ENCODE measurements at regions not wholly inside any gene's neighbourhood (a gene's known extent, or its start where the extent isn't known, plus 50 kb on each side); places are given as distances from the start of the nearest gene placed in this dataset.

- Histone ChIP-seq H3K4me1 (no peaks in the 10 kb centered on the region), H3K4me3 (ENCODE audit: low read depth, low read length) (no peak overlapping the region), H3K36me3 (no peaks in the 10 kb centered on the region), H3K27me3 (no peaks in the 10 kb centered on the region), H3K9me3 (no peaks in the 10 kb centered on the region)
- no peak for TF ChIP-seq CTCF (IDR thresholded peaks at IDR 0.05; ENCODE audit: low read depth, low read length)
- DNase-seq, result no peak
Measured at GRCh38 chr2:118611691-118612090, 235.8 kb downstream of the EN1 start.

- no peaks in the 10 kb centered on the region for H3K9me3 ChIP-seq
- TF ChIP-seq CTCF (IDR thresholded peaks at IDR 0.05; ENCODE audit: low read depth, low read length), result no peak
- H3K36me3 ChIP-seq, result no peaks in the 10 kb centered on the region
- H3K4me3 ChIP-seq (ENCODE audit: low read depth, low read length), result no peak overlapping the region
- no peak for DNase-seq
- H3K27me3 ChIP-seq, result no peaks in the 10 kb centered on the region
- H3K4me1 ChIP-seq, result no peaks in the 10 kb centered on the region
Measured at GRCh38 chr2:118609138-118609537, 238.3 kb downstream of the EN1 start.

DNA sequence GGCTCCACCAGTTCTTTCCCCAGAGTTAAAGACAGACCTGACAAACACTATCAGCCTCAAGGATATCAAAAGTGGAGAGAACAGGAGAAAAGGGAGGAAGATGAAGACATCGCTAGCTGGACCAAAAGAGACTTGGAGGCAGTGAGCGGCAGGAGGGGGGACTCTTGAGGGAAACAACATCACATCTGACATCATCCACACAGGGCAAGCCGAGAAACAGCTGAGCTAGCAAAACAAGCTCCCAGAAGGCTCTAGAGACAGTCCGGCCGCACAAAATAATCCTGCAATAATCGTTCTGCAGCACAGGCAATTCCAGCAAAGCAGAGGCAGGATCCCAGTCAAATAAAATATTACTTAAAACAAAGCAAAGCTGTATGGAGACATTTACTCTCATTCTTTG lies 239.8 kb downstream of the EN1 start:
- H3K27me3 ChIP-seq, result no peaks in the 10 kb centered on the region
- no peak for TF ChIP-seq CTCF (IDR thresholded peaks at IDR 0.05; ENCODE audit: low read depth, low read length)
- DNase-seq, result no peak
- H3K36me3 ChIP-seq, result no peaks in the 10 kb centered on the region
- no peaks in the 10 kb centered on the region for H3K9me3 ChIP-seq
- no peaks in the 10 kb centered on the region for H3K4me1 ChIP-seq
- no peak overlapping the region for H3K4me3 ChIP-seq (ENCODE audit: low read depth, low read length)

DNA sequence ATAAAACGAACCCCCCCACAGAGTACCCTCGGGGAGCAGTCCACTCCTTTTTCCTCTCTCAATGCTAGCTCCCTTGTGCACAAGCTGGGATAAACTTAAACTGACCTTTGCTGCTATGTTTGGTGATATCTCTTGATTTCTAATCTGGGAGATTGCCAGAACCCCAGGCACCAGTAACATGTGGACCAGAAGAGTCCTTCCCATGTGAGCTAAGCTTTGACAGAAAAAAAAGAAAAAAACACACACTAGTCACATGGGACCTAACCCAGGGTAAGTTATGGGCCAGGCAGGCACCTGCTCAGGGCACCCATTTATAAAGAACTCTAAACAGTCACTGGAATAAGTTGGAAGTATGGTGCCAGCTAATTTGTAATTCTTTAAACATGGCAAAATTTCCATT lies 242.6 kb downstream of the EN1 start:
- TF ChIP-seq CTCF (IDR thresholded peaks at IDR 0.05; ENCODE audit: low read depth, low read length), result no peak
- no peak for DNase-seq
- Histone ChIP-seq H3K36me3 (no peaks in the 10 kb centered on the region), H3K4me1 (no peaks in the 10 kb centered on the region), H3K4me3 (ENCODE audit: low read depth, low read length) (no peak overlapping the region), H3K9me3 (no peaks in the 10 kb centered on the region), H3K27me3 (no peaks in the 10 kb centered on the region)

GRCh38 chr2:118604371-118604770 lies 243.1 kb downstream of the EN1 start:
- H3K27me3 ChIP-seq, result no peaks in the 10 kb centered on the region

GRCh38 chr2:118599141-118599540 lies 248.3 kb downstream of the EN1 start:
- Histone ChIP-seq H3K4me1 (no peaks in the 10 kb centered on the region), H3K27me3 (no peaks in the 10 kb centered on the region), H3K36me3 (no peaks in the 10 kb centered on the region), H3K9me3 (no peaks in the 10 kb centered on the region), H3K4me3 (ENCODE audit: low read depth, low read length) (no peak overlapping the region)
- no peak for DNase-seq
- no peak for TF ChIP-seq CTCF (IDR thresholded peaks at IDR 0.05; ENCODE audit: low read depth, low read length)

More at GRCh38 chr2:118604371-118604770, 243.1 kb downstream of the EN1 start:
- Histone ChIP-seq H3K36me3 (no peaks in the 10 kb centered on the region), H3K4me1 (no peaks in the 10 kb centered on the region), H3K4me3 (ENCODE audit: low read depth, low read length) (no peak overlapping the region), H3K9me3 (no peaks in the 10 kb centered on the region)
- DNase-seq, result no peak
- no peak for TF ChIP-seq CTCF (IDR thresholded peaks at IDR 0.05; ENCODE audit: low read depth, low read length)

Measured in BE2C (cell line).